Islet precursor cell (in vitro differentiated cells): ENCODE measurements at regions not wholly inside any gene's neighbourhood (a gene's known extent, or its start where the extent isn't known, plus 50 kb on each side); places are given as distances from the start of the nearest gene placed in this dataset.
"Not testable (repeated sequence)": the region's sequence is repeated elsewhere in the genome, so short reads cannot be mapped to it uniquely, and the experiment has no call there.

ENCODE experiments used
- DNase-seq: peaks from one replicate; pipeline ENCODE4 v3.0.0-alpha.2; 2018

- no peak for DNase-seq
Measured at GRCh38 chr15:62413786-62414185, 248.7 kb upstream of the C2CD4B start.

DNA sequence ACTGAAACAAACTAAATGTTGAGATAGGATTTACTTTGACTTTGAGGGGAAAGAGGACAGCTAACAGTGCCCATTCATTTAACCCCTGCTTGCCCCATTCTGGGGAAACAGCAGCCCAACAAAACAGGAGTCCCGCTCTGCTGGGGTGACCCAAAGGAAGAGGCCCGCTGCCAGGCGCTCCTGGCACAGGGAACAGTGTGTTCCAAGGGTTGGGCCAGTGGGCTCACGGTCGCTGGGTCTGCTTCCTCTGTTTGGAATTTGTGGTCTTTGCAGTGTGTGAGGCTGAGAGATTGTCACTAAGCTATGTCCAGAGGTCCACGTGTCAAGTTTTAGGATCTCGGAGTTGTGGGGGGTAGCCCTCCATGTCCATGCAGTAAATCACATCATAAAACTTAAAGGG, 250.4 kb upstream of the C2CD4B start:
- DNase-seq = no peak

DNA sequence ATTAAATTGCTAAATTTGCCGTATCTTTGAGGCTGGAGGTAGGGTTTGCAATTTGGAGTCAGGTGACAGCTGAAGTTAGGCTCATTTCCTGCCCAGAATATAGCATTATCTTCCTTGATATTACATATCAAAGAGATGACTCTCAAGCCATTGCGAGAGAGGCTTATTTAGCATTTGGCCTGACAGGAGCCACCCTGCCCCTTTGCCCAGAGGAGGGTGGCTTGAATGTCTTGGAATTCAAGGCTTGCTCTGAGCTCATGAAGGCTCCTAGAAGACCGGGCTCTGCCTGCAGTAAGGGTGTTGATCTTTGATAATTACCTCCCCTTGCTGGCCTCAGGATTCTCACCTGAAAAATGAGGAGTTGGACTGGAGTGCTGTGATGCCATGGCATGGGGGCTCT, 251.4 kb upstream of the C2CD4B start:
- DNase-seq = no peak

DNA sequence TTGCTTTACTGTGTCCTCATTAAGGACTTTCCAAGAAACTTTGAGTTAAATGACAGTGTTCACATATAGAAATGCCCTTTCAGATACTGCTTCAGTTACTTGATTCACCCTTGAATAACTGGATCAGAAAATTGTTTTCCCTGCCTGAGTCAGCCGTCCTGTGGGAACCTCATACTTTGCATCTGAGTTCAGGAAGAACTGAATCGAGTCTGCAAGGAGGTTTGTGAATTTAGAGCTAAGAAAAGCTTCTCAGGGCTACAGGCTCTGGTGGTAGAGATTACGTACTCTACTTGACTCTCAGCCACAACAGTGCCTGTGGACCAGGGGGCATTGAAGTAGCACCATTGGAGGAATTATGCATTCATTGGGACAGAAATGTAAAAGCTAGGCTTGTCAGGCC, 252.4 kb upstream of the C2CD4B start:
- no peak for DNase-seq

DNA sequence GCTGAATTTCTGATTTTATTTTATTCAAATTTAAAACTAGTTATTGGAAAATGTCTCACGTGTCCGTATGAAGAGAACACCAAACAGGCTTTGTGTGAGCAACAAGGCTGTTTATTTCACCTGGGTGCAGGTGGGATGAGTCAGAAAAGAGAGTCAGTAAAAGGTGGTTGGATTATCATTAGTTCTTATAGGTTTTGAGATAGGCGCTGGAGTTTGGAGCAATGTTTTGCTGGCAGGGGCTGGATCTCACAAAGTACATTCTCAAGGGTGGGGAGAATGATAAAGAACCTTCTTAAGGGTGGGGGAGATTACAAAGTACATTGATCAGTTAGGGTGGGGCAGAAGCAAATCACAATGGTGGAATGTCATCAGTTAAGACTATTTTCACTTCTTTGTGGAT, 253.4 kb upstream of the C2CD4B start:
- not testable (repeated sequence) for DNase-seq

DNA sequence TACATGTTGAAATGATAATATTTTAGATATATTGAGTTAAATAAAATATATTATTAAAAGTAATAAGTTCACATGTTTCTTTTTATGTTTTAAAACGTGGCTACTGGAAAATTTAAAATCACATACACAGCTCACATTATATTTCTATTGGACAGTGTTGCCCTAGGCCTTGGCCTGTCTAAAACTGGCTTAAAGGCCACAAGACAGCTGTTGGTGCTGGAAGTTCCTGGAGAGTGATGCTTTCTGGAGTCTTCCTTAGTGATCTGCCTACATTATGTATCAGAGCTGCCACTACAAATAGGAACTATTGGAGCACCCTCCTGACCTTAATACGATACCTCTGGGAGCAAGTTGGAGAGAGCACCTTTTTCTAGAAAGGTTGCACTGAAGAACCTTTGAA, 254.1 kb upstream of the C2CD4B start:
- no peak for DNase-seq

DNA sequence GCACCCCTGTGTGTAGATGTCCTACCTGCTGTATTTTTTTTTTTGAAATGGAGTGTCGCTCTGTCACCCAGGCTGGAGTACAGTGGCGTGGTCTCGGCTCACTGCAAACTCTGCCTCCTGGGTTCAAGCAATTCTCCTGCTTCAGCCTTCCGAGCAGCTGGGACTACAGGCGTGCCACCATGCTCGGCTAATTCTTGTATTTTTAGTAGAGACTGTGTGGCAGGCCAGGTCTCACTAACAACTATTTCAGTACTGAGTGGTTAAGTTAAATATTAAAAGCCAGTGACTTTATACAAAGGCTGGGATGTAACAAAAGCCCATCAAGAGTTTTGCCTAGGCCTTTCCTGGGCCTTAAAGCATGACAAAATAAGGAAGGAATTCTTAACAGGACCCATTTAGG, 255.3 kb upstream of the C2CD4B start:
- DNase-seq = not testable (repeated sequence)

DNA sequence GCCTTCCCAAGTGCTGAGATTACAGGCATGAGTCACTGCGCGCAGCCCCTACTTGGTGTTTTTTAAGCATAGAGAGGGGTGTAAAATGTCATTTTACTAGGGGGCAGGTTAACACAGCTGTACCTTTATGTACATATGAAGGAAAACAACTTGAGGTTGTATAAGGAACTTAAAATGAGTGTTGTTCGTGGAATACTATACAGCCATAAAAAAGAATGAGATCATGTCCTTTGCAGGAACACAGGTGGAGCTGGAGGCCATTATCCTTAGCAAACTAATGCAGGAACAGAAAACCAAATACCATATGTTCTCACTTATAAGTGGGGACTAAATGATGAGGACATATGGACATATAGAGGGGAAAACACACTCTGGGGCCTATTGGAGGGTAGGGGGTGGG, 256.2 kb upstream of the C2CD4B start:
- DNase-seq = no peak

DNA sequence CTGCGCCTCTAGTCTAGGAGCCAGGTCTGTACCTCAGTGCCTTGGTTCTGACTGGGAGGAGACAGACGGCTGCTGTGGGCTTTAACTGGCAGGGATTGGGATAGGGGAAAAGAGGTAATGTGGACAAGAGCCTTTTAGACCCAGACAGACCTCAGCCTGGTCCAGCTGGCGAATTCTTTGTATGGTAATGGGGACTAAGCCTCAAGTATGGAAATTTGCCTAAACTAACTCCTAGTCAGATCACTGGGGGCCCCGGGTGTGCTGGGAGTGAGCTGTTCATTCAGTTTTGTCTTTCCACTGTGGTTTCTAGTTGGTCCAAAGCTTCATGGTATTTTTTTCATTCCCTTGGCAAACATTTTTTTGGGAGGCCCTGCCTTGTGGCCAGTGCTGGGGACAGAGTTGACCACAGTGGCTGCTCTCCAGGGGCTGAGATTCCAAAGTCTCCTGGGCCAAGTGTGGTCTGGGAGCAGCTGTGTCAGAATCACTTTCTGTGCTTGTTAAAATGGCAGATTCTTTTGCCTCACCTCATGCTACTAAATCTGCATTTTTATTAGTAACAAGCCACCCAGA, 261.4 kb upstream of the C2CD4B start:
- DNase-seq = peak; percentile 47

DNA sequence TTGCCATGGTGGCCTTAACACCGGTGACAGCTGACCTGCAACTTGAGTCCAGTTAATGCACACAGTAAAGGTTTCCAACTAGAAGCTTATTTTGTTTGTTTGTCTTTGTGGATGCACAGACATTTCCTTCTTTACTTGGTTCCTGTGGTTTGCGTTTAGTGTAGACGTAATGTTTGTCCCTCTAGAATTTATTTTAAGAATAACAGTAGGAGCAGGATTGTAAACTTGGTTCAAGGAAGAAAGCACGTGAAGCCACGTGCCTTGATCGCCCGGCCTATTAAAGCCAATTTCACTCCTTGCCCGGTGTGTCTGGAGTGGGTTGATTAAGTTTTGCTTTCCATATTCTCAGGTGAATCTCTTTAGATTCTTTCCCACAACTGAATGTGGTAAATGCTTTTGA, 263.2 kb upstream of the C2CD4B start:
- no peak for DNase-seq

DNA sequence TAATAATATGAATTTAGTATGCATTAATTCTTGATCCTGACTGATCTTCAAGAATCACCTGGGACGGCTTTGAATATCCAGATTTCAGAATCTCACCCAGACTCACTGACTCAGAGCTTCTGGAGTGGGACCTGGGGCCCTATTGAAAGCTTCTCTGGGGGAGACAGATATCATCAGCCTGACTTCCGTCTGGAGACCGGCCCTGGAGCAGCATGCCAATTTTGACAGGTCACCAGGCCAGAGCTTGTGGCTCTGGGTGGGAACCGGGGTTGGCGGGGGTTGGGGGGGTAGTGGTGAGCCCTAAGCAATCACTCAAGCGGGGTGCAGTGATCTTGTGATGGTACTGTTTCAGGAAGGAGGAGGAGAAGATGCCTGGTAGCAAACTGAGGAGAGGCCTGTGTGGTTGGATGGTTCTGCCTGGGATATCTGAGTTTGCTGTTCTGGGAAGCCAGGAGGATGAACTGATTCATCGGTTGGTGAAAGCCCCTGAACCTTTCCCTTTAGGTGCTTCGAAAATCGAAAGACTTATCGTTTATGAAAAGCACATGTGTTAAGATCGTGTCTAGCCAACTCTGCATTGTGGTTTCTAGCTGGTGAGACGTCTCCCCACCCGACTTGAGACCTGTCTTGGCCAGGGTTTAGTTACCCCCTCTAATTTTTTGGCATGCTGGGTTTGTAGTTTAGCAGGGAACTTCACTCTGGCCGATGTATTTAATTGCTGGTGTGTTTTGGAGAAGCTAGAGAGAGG, 263.9 kb upstream of the C2CD4B start:
- peak; percentile 57 for DNase-seq

DNA sequence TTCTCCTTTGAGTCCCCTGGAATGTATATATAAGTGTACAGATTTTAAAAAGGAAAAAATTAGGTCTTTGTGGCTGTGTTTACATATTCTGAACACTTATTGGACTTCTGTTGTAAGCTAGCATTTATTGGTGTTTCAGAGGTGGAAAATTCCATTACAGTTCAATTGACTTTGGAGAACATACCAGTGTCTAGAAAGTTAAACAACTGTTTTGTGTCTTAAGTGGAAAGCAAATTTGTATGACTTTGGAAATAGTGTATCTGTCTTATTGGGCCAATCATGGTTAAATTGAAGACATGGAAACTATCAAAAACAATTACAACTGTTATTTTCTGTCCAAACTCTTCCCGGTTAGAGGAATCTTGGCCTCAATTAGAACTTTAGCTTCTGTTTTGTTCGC, 265.0 kb upstream of the C2CD4B start:
- DNase-seq = no peak

GRCh38 chr15:62430552-62430951, 265.5 kb upstream of the C2CD4B start:
- DNase-seq = no peak

DNA sequence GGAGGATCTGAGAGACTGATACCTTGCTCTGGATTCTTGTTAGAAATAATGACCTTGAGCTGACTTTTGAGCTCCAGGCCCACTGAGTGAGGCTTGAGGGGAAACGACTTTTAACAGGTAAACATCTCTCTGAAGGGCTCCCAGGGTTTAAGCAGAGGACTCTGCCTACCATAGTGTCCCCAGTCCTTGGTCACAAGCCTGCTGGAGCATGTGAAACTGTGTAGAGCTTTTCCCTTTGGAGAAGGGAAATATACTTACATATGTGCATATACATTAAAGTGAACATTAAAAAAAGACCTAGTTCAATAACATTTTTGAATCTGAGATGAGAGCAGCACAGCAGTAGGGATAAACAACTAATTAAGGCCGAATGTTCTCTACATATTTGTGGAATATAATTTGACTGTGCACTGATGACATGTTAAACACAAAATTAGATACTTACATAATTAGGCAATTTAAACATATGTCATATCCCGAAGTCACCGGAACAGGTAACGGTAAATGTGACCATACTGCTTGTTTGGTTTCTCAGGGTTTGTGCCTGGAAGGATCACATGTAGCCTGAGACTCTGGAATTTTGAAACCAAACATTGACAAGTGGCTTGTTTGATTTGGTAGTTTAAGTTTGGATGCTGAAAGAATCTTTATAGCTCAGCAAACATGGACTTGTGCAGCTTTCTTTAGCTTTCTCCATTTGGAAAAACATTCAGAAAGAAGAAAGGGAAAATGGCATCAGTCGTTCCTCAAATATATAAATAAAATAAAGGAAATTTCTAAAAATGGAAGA, 266.1 kb upstream of the C2CD4B start:
- no peak for DNase-seq

DNA sequence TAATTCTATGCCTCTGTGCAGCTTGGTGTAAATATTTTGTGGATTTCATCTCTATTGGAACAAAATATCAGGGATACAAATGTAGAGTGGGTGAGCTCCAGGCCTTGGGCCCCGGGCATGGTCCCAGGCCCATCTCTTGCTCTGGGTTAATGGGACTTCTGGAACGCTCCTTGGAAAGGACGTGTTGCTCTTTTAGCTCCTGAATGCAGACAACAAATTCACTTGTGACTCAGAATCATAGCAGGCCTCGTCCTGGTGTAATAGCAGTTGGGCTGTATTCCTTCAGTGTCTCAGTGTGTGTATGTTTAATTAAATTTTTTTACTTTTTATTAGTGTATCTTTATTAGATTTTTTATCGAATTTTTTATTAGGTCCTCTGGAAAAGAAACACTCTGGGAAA, 266.7 kb upstream of the C2CD4B start:
- DNase-seq = no peak

DNA sequence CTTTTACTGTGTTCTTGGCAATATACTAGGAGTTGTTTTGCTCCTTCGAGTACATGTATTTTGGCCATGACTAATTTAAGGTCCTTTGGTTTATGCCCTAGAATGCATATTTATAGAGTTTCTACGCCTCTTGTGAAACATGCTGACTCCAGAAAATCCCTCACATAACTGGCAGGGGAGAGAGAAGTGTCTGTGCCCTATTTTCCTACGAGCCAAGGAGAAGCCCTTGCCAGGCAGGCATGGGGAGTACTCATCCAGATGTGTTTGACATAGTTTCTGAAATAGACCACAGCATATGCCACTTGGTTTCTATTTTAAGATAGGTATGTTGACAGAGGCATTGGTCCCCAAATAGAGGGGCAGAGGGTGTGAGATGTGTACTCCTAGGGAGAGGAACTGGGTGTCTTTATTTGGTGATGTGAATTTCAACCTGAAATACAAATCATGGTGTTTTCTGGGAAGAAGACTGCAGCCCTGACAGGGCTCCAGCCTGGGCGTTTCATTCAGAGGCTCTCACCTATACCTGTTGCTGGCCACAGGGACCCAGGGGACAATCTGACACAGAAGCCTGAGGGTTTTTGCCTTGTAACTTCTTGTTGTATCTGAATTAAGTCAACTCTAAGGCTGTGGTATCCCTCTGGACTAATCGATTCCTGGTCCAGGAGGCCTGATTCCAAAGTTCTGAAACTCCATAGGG, 267.8 kb upstream of the C2CD4B start:
- DNase-seq = no peak

- no peak for DNase-seq
Measured at GRCh38 chr15:62436235-62436634, 271.1 kb upstream of the C2CD4B start.

DNA sequence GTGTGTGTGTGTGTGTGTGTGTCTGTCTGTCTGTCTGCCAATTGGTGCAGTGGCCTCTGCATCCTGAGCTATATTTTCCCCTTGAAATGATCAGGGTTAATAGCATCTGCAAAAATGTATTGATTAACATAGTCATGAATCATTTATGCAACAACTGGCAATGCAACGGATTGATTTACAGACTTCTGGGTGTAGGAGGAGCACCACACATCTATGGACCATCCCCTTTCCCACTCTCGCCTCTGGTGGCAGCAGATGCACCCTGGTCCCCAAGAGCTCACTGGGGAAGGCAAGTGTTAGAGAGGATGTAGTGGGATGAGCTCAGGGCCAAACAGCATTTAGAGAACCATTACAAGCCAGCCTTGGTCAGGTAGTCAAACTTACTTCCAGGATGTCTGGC, 272.7 kb upstream of the C2CD4B start:
- DNase-seq = no peak

DNA sequence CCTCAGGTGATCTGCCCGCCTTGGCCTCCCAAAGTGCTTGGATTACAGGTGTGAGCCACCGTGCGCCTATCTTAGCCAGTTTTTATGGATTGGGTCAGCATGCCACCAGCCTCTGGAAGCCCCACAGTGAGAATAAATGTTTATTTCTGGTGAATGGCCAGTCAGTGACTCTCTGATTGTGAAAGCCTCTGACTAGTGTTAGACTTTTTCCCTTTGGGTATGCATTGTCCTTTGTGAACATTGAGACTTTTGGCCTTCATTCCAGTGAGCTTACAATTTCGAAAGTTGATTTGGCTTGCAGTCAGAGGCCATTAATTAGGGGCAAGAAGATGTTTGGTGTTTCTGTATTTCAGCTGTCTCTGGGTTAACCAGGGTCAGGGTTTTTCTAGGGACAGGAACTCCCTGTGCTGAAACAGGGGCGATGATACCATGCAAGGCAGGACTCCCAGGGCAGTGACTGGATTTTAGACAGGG, 274.5 kb upstream of the C2CD4B start:
- DNase-seq = no peak

- no peak for DNase-seq
Measured at GRCh38 chr15:62440362-62441105, 275.4 kb upstream of the C2CD4B start.

GRCh38 chr15:62444104-62445022, 279.3 kb upstream of the C2CD4B start:
- peak; percentile 49 for DNase-seq

- no peak for DNase-seq
Measured at GRCh38 chr15:62445244-62445643, 280.2 kb upstream of the C2CD4B start.
